Inferior parietal cortex (tissue), 1 donor: ENCODE measurements at regions not wholly inside any gene's neighbourhood (a gene's known extent, or its start where the extent isn't known, plus 50 kb on each side); places are given as distances from the start of the nearest gene placed in this dataset.

Experiments
- DNase-seq: peaks from one replicate; pipeline ENCODE4 v3.0.0-alpha.2; 2016; ENCODE audit errors: extremely low spot score

GRCh38 chr5:71948206-71948605 is 159.1 kb upstream of the MAP1B start:
- no peak for DNase-seq

DNA sequence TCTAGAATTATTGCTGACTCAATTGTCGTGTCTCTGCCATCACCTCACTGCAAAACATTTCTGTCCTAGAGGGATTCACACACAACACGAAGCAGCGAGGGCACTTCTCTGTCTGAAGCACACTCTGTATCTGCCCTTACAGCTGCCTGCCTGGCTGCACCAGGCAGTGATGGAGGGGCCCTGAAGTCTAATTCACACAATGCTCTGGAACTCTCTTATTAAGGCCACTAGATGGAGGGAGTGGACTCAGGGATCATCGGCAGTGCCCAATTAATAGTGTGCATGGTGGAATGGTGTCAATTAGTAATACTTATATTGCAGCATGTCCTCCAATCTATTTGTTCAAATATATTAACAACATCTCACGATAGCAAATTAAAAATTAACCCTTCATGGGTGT is 157.5 kb upstream of the MAP1B start:
- DNase-seq, result no peak

DNA sequence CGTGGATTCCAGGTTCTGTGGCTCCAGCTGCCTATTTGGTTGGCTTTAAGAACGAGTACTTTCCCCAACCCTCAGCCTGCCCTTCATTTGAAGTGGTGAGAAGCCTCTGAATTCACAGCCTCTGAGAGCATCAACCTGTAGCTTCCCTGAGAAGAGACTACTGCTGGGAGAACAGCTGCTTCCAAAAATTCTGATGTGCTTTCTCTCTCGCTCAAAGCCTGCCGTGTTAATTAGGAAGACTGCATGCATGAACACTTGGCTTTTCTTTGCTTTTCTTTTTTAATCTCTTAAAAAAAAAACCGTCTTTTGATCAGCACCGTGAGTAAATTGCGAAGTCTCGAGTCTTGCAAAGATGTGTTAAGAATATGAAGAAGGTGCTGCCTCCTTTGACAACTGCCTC is 153.4 kb upstream of the MAP1B start:
- DNase-seq, result no peak

GRCh38 chr5:71954329-71954728 is 152.9 kb upstream of the MAP1B start:
- DNase-seq, result no peak

- DNase-seq, result no peak
Observed at GRCh38 chr5:71955723-71956122, 151.6 kb upstream of the MAP1B start.

DNA sequence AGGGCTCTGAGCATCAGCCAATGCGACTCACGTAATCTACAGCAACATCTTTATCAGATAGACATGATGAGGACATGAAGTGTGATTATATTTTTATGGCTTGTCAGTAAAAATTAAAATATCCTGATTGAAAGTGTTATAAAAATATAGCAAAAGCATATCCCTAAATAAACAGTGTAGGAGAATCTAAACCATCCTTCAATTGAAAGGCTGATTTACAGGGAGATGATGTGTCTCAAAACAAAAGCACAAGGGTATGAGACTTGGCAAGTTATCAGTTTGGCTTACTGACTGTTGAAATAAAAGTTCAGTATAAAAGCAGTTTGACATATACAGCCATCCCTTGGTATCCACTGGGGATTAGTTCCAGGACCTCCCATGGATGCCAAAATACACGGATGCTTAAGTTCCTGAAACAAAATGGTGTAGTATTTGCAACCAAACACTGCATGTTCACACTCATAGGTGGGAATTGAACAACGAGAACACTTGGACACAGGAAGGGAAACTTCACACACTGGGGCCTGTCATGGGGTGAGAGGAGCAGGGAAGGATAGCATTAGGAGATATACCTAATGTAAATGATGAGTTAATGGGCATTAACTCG is 149.9 kb upstream of the MAP1B start:
- no peak for DNase-seq

DNA sequence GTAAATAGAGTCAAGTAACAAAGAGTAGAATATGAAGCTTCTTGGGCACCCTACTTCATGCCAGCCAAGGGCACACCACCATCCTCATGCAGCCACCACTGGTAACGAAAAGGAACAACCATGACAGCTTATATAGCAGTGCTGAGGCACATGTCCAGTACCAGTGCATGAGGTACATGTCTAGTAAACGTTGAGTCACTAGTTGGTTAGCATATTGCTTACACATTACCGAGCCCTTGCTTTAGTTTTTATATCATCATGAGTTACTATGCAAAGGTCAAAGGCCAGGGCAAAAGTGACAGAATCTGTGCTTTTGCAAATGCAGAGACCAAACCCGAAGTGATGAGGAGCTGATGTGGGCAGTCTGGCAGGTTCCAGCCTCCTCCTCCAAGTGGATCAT is 147.1 kb upstream of the MAP1B start:
- no peak for DNase-seq

DNA sequence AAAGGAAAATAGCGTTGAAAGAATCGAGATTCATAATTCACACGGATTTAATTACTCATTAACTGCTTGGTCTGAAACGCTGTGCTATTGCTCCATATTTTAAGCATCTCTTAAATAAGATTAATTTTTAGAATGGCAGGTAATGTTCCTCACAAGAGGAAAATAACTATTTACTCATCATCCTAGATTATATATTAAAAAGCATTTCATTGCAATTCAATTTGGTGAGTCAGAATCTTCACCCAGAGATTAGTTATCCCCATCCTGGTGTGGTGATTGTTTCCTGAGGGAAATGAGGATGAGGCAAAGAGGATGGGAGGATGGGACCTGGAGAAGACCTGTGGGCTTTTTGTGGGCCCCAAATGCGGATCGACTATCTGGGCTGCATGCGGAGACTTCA is 145.5 kb upstream of the MAP1B start:
- no peak for DNase-seq

DNA sequence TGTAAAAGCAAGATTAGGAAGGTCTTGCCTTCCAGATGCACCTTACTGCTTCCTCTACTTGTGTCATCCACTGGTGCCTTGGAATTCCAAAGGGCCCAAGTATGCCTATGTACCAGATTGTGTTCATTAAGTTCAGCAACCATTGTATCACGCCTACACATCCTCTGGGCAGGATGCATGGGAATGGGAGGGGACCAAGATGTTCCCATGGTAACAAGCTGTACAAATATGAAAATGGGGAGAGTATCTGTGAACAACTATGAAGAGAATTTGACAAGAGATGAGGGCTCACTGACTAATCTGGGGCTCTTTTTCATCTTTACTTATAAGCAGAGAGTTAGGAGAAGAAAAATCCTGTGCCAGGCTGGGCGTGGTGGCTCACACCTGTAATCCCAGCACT is 137.8 kb upstream of the MAP1B start:
- DNase-seq, result no peak

GRCh38 chr5:71971862-71972261 is 135.4 kb upstream of the MAP1B start:
- no peak for DNase-seq

GRCh38 chr5:71972777-71973473 is 134.3 kb upstream of the MAP1B start:
- DNase-seq, result no peak

DNA sequence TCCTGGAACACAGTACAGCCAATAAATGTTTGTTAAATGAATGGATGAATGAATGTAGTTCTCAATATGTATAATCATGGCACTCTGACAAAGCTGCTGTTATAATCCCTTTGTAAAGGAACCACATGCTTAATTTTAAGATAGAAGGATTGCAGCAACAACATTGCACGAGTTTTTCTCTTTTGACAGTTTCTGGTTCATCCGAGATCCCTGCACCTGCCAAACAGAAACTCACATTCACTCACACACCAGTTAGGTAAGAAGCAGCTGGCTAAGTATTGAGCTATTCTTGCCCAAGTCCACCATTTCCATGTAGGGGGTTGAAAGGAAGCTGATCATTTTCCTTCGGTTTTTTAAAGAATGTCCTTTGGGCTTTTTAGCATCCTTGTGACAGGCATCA is 133.7 kb upstream of the MAP1B start:
- DNase-seq, result no peak

GRCh38 chr5:71974165-71974564 is 133.1 kb upstream of the MAP1B start:
- no peak for DNase-seq

DNA sequence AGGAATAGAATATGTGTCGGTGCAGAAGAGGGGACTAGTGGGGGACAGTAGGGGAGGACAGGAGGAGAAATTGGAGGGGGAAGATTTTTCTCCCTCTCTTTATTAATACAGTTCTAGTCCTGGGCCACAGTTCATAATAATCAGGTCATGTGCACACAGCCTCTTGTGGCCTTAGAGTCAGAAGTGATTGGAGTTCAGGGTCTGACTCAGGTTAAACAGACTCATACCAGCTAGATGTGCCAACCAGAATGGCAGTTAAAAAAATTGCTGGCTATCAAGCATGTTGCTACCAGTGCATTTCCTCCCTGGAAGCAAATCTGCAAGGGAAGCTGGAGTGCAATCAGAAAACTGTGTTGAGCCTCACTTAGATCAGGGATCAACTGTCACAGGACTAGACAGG is 132.7 kb upstream of the MAP1B start:
- no peak for DNase-seq

DNA sequence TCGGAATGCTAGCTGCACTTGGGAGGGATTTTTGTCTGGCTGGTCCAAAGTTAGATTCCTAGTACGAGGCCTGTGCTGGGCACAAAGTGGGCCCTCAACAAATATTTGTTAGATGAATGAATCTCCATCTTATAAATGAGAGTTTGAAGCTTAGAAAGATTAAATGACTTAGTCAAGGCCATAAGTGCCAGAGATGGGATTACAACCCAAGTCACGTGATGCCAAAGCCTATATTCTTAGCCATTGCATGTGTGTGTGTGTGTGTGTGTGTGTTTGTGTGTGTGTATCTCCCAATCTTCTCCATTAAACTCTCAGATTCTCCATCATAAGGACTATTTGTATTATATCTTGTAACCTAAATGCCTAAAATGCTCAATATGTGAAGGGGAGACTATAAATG is 130.8 kb upstream of the MAP1B start:
- DNase-seq, result no peak

- no peak for DNase-seq
Observed at GRCh38 chr5:71977311-71977710, 130.0 kb upstream of the MAP1B start.

DNA sequence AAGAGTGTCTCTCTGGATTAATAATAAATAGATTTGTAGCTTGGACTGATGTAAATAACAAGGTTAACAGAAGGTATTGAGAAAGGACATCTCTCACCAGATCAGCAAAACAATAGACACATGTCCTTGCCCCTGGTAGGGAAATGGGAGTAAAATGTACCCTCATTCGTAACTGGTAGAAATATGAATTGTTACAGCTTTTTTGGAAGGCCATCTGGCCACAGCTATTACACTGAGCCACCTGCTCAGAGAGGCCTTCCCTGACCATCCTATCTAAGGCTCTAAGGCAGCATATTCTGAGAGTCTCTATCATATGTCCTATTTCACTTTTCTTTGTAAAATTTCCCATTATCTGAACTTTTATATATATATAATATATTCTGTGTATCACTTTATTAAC is 129.1 kb upstream of the MAP1B start:
- DNase-seq, result no peak

GRCh38 chr5:71982717-71983395 is 124.4 kb upstream of the MAP1B start:
- no peak for DNase-seq

DNA sequence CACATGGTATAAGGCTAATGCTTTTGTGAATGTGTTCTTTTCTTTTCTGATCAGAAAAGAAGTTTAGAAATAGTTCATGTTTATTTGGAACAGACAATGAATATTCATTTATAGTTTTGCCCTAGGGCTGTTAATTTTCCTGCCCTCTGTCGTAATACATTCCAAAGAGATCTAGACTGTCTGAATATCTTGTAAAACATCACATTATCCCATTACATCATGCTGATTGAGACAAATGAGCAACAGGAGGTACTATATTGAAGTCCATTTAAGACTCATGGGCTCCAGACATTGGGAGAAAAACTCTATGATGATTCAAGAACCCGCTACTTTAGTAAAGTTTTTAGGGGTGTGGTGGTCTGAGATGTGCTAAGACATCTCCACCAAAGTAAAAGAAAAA is 121.2 kb upstream of the MAP1B start:
- DNase-seq, result no peak

- DNase-seq, result no peak
Observed at GRCh38 chr5:71988808-71989207, 118.5 kb upstream of the MAP1B start.

GRCh38 chr5:71993600-71993999 is 113.7 kb upstream of the MAP1B start:
- no peak for DNase-seq

DNA sequence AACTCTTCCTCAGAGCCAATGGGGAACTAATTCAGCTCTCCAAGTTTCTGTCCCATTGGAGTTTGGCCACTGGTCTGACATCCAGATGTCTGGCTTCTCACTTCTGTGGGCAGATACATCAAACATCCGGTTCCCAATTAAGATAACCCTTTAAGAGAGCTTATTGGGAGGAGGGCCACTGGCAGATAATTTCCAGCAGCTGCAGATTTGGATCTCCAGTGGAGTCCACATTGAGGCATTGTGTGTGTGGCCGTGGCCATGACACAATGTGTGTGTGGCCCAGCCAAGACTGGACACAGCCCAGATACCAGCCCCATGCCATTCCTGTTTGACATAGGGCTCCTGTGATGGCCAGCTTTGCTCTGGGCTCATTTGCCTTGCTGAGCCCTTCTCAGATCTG is 110.5 kb upstream of the MAP1B start:
- no peak for DNase-seq

DNA sequence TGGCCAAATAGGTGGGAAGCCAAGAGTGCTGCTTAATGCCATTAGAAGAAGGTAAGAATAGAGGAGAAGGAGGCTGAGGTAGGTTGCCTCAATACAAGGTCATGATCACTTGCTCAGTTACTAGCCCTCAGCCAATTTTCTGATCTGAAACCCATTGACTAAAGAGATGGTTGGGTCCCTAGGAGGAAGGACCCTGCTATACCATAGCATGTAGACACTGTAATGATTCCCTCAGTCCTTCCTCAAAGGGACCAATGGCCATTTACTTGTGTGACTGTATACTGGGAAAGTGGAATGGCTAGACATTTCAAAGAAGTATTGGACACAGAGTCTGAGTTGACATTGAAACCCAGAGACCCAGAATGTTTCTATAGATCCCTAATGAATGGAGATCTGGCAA is 108.5 kb upstream of the MAP1B start:
- DNase-seq, result no peak
